ENCODE measurements at regions not wholly inside any gene's neighbourhood (a gene's known extent, or its start where the extent isn't known, plus 50 kb on each side); places are given as distances from the start of the nearest gene placed in this dataset.

GRCh38 chr6:82686719-82687118, 323.1 kb downstream of the TPBG start:
- Mint-ChIP-seq H3K36me3 (ENCODE audit: low read depth) (no peaks in the 10 kb centered on the region), H3K4me3 (no peak overlapping the region), H3K27me3 (ENCODE audit: low read depth) (no peaks in the 10 kb centered on the region), H3K4me1 (peaks cover 13% of the 10 kb centered on the region), H3K27ac (ENCODE audit: unreplicated experiment) (no peak overlapping the region), H3K9me3 (peaks cover 5% of the 10 kb centered on the region)
- TF ChIP-seq CTCF (conservative IDR thresholded peaks at IDR 0.05), result no peak
- DNase-seq (ENCODE audit: low read depth, low spot score), result no peak

- Mint-ChIP-seq H3K36me3 (ENCODE audit: low read depth) (no peaks in the 10 kb centered on the region), H3K27ac (ENCODE audit: unreplicated experiment) (no peak overlapping the region), H3K4me3 (no peak overlapping the region), H3K27me3 (ENCODE audit: low read depth) (no peaks in the 10 kb centered on the region), H3K4me1 (peaks cover 13% of the 10 kb centered on the region), H3K9me3 (peaks cover 5% of the 10 kb centered on the region)
- TF ChIP-seq CTCF (conservative IDR thresholded peaks at IDR 0.05), result no peak
- no peak for DNase-seq (ENCODE audit: low read depth, low spot score)
These were observed 324.2 kb downstream of the TPBG start for GRCh38 chr6:82687855-82688254.

GRCh38 chr6:82690283-82690682, 326.7 kb downstream of the TPBG start:
- Mint-ChIP-seq H3K27ac (ENCODE audit: unreplicated experiment) (no peak overlapping the region), H3K36me3 (ENCODE audit: low read depth) (no peaks in the 10 kb centered on the region), H3K27me3 (ENCODE audit: low read depth) (no peaks in the 10 kb centered on the region), H3K9me3 (peaks cover 3% of the 10 kb centered on the region), H3K4me1 (peaks cover 13% of the 10 kb centered on the region), H3K4me3 (no peak overlapping the region)
- no peak for TF ChIP-seq CTCF (conservative IDR thresholded peaks at IDR 0.05)
- DNase-seq (ENCODE audit: low read depth, low spot score), result no peak

GRCh38 chr6:82691997-82692396, 328.4 kb downstream of the TPBG start:
- Mint-ChIP-seq H3K27me3 (ENCODE audit: low read depth) (no peaks in the 10 kb centered on the region), H3K9me3 (peaks cover 3% of the 10 kb centered on the region), H3K36me3 (ENCODE audit: low read depth) (no peaks in the 10 kb centered on the region), H3K27ac (ENCODE audit: unreplicated experiment) (no peak overlapping the region), H3K4me3 (no peak overlapping the region), H3K4me1 (peaks cover 7% of the 10 kb centered on the region)
- no peak for TF ChIP-seq CTCF (conservative IDR thresholded peaks at IDR 0.05)
- DNase-seq (ENCODE audit: low read depth, low spot score), result no peak

GRCh38 chr6:82693094-82693493, 329.5 kb downstream of the TPBG start:
- no peak overlapping the region for H3K4me3 Mint-ChIP-seq
- H3K36me3 Mint-ChIP-seq (ENCODE audit: low read depth), result no peaks in the 10 kb centered on the region
- DNase-seq (ENCODE audit: low read depth, low spot score), result no peak
- TF ChIP-seq CTCF (conservative IDR thresholded peaks at IDR 0.05), result no peak
- H3K27ac Mint-ChIP-seq (ENCODE audit: unreplicated experiment), result no peak overlapping the region
- peaks cover 3% of the 10 kb centered on the region for H3K9me3 Mint-ChIP-seq
- H3K27me3 Mint-ChIP-seq (ENCODE audit: low read depth), result no peaks in the 10 kb centered on the region
- H3K4me1 Mint-ChIP-seq, result no peaks in the 10 kb centered on the region

GRCh38 chr6:82701341-82701740, 337.7 kb downstream of the TPBG start:
- H3K27ac Mint-ChIP-seq (ENCODE audit: unreplicated experiment), result no peak overlapping the region
- peaks cover 22% of the 10 kb centered on the region for H3K4me1 Mint-ChIP-seq
- no peak overlapping the region for H3K4me3 Mint-ChIP-seq
- no peak for TF ChIP-seq CTCF (conservative IDR thresholded peaks at IDR 0.05)
- no peak for DNase-seq (ENCODE audit: low read depth, low spot score)
- H3K36me3 Mint-ChIP-seq (ENCODE audit: low read depth), result peaks cover 15% of the 10 kb centered on the region
- peaks cover 11% of the 10 kb centered on the region for H3K9me3 Mint-ChIP-seq
- H3K27me3 Mint-ChIP-seq (ENCODE audit: low read depth), result no peaks in the 10 kb centered on the region

Data from neural crest cell (in vitro differentiated cells).